ENCODE measurements at regions not wholly inside any gene's neighbourhood (a gene's known extent, or its start where the extent isn't known, plus 50 kb on each side); places are given as distances from the start of the nearest gene placed in this dataset.

DNA sequence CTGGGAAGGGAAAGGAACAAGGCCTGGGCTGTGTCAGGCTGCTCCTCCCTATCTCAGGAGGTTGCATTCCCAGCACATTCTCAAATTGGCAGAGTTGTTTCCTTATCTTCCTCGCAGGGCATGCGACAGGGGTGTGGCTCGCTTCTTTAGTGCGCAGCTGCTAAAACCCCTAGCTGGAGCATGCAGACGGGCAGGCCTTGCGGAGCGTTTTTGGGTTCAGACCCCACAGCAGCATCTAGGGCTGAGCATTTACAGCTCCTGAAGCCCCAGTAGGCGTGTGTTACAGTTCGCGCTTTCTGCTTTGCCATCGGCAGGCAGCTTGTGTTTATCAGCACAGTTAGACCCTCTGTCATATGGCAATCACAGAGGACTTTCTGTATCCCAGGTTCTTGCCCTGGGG lies 392.4 kb downstream of the TECRL start:
- H3K4me1 ChIP-seq: no peaks in the 10 kb centered on the region
- DNase-seq (ENCODE audit: low spot score in 2 of 2): no peak
- H3K4me3 ChIP-seq: no peak overlapping the region
- 85% methylated on average over 10 of the region's 11 CpGs for WGBS
- TF ChIP-seq POLR2A (IDR thresholded peaks at IDR 0.05): no peak
- TF ChIP-seq, protein P1, sequence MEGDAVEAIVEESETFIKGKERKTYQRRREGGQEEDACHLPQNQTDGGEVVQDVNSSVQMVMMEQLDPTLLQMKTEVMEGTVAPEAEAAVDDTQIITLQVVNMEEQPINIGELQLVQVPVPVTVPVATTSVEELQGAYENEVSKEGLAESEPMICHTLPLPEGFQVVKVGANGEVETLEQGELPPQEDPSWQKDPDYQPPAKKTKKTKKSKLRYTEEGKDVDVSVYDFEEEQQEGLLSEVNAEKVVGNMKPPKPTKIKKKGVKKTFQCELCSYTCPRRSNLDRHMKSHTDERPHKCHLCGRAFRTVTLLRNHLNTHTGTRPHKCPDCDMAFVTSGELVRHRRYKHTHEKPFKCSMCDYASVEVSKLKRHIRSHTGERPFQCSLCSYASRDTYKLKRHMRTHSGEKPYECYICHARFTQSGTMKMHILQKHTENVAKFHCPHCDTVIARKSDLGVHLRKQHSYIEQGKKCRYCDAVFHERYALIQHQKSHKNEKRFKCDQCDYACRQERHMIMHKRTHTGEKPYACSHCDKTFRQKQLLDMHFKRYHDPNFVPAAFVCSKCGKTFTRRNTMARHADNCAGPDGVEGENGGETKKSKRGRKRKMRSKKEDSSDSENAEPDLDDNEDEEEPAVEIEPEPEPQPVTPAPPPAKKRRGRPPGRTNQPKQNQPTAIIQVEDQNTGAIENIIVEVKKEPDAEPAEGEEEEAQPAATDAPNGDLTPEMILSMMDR (IDR thresholded peaks at IDR 0.05): no peak
- TF ChIP-seq EP300 (IDR thresholded peaks at IDR 0.05): no peak
- no peak for TF ChIP-seq POLR2AphosphoS5 (IDR thresholded peaks at IDR 0.05)
- no peaks in the 10 kb centered on the region for H3K27me3 ChIP-seq
- no peaks in the 10 kb centered on the region for H3K9me3 ChIP-seq
- no peak overlapping the region for H3K27ac ChIP-seq
- H3K36me3 ChIP-seq: no peaks in the 10 kb centered on the region

DNA sequence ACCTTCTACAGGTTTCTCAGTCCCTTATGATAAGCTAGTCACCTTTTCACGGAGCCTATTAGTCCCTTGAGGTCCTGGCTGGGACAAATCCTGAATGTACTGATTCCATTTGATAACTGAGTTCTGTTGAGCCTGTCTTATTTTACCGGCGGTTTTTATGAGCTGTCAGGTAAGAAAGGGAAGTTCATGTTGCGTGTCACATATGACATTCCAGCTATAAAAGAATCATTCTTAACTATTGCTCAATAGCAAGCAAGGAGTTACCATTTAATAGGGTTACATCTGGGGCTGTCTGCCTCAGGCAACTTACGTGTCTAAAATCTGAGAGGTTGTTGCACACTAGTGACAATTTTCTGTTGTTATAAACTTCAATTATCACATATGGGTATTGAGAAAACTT lies 394.6 kb downstream of the TECRL start:
- H3K4me1 ChIP-seq: no peaks in the 10 kb centered on the region
- no peak for DNase-seq (ENCODE audit: low spot score in 2 of 2)
- H3K27me3 ChIP-seq: no peaks in the 10 kb centered on the region
- no peak overlapping the region for H3K27ac ChIP-seq
- no peaks in the 10 kb centered on the region for H3K9me3 ChIP-seq
- no peak overlapping the region for H3K4me3 ChIP-seq
- no peaks in the 10 kb centered on the region for H3K36me3 ChIP-seq
- WGBS: 27% methylated on average over 5 of the region's 5 CpGs
- TF ChIP-seq EP300 (IDR thresholded peaks at IDR 0.05): no peak
- no peak for TF ChIP-seq POLR2A (IDR thresholded peaks at IDR 0.05)
- TF ChIP-seq POLR2AphosphoS5 (IDR thresholded peaks at IDR 0.05): no peak
- TF ChIP-seq, protein P1 (IDR thresholded peaks at IDR 0.05): no peak

DNA sequence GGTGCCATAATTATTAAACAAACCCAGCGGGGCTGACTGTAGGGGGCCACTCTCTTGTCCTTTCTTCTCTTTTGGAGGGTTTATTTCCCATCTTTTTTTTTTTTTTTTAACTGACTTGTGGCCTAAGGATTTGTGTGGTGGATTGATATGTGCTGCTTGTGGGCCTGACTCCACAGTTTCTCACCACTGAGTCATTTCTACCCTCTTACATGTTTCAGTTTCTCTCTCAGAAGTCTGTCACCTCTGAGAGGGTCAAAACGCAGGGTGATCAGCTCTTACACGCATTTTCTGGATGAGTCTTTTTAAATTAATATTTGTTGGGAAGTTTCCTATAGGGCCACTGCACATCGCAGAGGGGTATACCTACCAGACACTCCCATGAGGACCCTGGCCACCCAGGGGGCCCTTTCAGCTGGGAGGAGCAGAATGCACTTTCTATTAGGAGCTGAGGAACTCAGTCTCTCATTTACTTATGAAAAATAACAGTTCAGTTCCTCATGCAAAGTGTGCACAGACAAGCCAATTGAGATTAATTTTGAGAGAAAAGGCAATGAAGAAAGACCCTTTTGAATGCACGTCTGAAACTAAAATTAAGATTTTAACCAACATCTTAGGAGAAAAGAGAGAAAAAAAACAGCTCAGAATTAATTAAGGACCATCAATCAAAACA lies 407.9 kb downstream of the TECRL start:
- Histone ChIP-seq H3K27ac (no peak overlapping the region), H3K4me3 (no peak overlapping the region), H3K9me3 (no peaks in the 10 kb centered on the region), H3K4me1 (no peaks in the 10 kb centered on the region), H3K36me3 (no peaks in the 10 kb centered on the region), H3K27me3 (no peaks in the 10 kb centered on the region)
- TF ChIP-seq EP300 (IDR thresholded peaks at IDR 0.05): no peak
- TF ChIP-seq POLR2A (IDR thresholded peaks at IDR 0.05): no peak
- TF ChIP-seq, protein P1 (IDR thresholded peaks at IDR 0.05): no peak
- TF ChIP-seq POLR2AphosphoS5 (IDR thresholded peaks at IDR 0.05): no peak
- 87% methylated on average over 5 of the region's 5 CpGs for WGBS
- DNase-seq (ENCODE audit: low spot score in 2 of 2): no peak

DNA sequence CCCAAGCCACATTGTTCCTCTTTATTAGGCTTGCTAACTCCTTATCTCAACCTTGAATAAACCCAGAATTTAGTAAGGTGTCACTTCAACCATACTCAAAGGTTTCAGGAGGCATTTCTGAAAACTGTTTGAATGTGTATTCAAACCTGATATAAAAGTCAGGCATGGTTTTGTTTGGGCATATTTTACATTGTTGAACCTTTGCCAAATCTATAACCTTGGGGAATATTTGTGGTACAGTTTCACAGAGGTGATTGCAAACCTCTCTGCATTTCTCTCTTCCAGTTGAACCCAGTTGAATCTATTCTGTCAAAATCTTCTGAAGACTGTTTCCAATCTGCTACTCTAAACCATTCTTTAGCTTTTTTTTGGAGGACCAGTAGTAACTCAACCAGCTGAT lies 409.0 kb downstream of the TECRL start:
- Histone ChIP-seq H3K4me3 (no peak overlapping the region), H3K36me3 (no peaks in the 10 kb centered on the region), H3K4me1 (no peaks in the 10 kb centered on the region), H3K9me3 (no peaks in the 10 kb centered on the region), H3K27me3 (no peaks in the 10 kb centered on the region), H3K27ac (no peak overlapping the region)
- DNase-seq (ENCODE audit: low spot score in 2 of 2): no peak
- TF ChIP-seq, protein P1 (IDR thresholded peaks at IDR 0.05): no peak
- TF ChIP-seq EP300 (IDR thresholded peaks at IDR 0.05) (no peak), POLR2A (IDR thresholded peaks at IDR 0.05) (no peak), POLR2AphosphoS5 (IDR thresholded peaks at IDR 0.05) (no peak)

DNA sequence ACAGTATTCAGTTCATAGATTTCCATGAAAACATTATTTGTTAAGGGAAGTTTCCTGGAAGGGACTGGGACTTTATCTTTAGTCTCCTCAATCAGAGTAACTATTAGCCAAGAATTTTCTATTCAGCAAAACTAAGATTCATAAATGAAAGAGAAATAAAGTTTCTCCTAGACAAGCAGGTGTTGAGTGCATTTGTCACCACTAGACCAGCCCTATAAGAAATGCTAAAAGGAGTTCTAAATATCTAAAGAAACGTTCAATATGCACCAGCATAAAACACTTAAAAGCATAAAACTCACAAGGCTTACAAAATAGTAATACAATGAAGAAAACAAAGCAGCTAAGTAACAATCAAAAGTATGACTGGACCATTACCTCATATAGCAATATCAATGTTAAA lies 423.0 kb downstream of the TECRL start:
- WGBS: 52% methylated on average over 1 of the region's 1 CpG
- no peaks in the 10 kb centered on the region for H3K36me3 ChIP-seq

More for the DNA sequence above, 423.0 kb downstream of the TECRL start:
- H3K27ac ChIP-seq: no peak overlapping the region
- DNase-seq (ENCODE audit: low spot score in 2 of 2): no peak
- no peak overlapping the region for H3K4me3 ChIP-seq
- no peaks in the 10 kb centered on the region for H3K4me1 ChIP-seq
- H3K27me3 ChIP-seq: no peaks in the 10 kb centered on the region
- TF ChIP-seq EP300 (IDR thresholded peaks at IDR 0.05): no peak
- TF ChIP-seq, protein P1 (IDR thresholded peaks at IDR 0.05): no peak
- no peak for TF ChIP-seq POLR2A (IDR thresholded peaks at IDR 0.05)
- TF ChIP-seq POLR2AphosphoS5 (IDR thresholded peaks at IDR 0.05): no peak
- H3K9me3 ChIP-seq: peaks cover 6% of the 10 kb centered on the region
